Spleen (tissue), 7 donors: ENCODE measurements at regions not wholly inside any gene's neighbourhood (a gene's known extent, or its start where the extent isn't known, plus 50 kb on each side); places are given as distances from the start of the nearest gene placed in this dataset.

Source experiments
- POLR2A ChIP-seq, 3 donors: fragments of 450-650 bp; IDR thresholded peaks; one replicate each; pipeline ENCODE4 v1.5.1; 2017; ENCODE audit warnings: antibody characterized with exemption in 3 of 3, mild to moderate bottlenecking in 1 of 3
- TF ChIP-seq, protein P1 (sequence below), 11 experiments: fragments of 200-600 bp in 7 of 11; fragments of 450-650 bp in 4 of 11; sonication (generic) in 4 of 11; IDR thresholded peaks in 8 of 11; conservative IDR thresholded peaks in 3 of 11; 1 replicate in 7 of 11; 2 replicates in 4 of 11; pipeline versions ENCODE4 v1.4.0 to v1.8.0; 2016 to 2021; ENCODE audit warnings: antibody characterized with exemption in 11 of 11, inconsistent platforms in 4 of 11, mild to moderate bottlenecking in 1 of 11
- donor health status: DM: no; HTN: no; CAD: no; lungs with moderate emphysema.
- donor health status: DM: no; HTN: no; CAD: no.
- donor health status: DM: no; HTN: no; CAD: no.

DNA sequence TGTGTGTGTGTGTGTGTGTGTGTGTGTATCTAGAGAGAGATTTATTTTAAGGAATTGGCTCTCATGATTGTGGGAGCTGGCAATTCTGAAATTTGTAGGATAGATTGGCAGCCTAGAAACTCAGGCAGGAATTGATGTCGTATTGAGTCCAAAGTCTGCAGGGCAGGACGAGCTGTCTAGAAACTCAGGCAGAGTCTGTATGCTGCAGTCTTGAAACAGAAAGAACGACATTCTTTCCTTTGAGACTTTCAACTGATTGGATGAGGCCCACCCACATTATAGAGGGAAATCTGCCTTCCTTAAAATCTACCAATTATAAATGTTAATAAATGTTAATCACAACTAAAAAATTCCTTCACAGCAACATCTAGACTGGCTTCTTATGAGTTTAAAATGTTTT, 436.6 kb upstream of the FANCL start:
- TF ChIP-seq POLR2A (IDR thresholded peaks at IDR 0.05) = no peak
- TF ChIP-seq, protein P1, sequence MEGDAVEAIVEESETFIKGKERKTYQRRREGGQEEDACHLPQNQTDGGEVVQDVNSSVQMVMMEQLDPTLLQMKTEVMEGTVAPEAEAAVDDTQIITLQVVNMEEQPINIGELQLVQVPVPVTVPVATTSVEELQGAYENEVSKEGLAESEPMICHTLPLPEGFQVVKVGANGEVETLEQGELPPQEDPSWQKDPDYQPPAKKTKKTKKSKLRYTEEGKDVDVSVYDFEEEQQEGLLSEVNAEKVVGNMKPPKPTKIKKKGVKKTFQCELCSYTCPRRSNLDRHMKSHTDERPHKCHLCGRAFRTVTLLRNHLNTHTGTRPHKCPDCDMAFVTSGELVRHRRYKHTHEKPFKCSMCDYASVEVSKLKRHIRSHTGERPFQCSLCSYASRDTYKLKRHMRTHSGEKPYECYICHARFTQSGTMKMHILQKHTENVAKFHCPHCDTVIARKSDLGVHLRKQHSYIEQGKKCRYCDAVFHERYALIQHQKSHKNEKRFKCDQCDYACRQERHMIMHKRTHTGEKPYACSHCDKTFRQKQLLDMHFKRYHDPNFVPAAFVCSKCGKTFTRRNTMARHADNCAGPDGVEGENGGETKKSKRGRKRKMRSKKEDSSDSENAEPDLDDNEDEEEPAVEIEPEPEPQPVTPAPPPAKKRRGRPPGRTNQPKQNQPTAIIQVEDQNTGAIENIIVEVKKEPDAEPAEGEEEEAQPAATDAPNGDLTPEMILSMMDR (IDR thresholded peaks at IDR 0.05 in 8 of 11, conservative IDR thresholded peaks at IDR 0.05 in 3 of 11) = no peak
